IPS-11a (cell line): ENCODE measurements at regions not wholly inside any gene's neighbourhood (a gene's known extent, or its start where the extent isn't known, plus 50 kb on each side); places are given as distances from the start of the nearest gene placed in this dataset.
"Not testable (repeated sequence)": the region's sequence is repeated elsewhere in the genome, so short reads cannot be mapped to it uniquely, and the experiment has no call there.

Experiments used
- H3K4me3 ChIP-seq: one replicate; pipeline ENCODE4 v1.5.1; 2013; ENCODE audit warnings: low read depth, low read length, control low read depth

GRCh38 chr20:29031262-29031982 lies 2226.0 kb upstream of the DEFB115 start:
- not testable (repeated sequence) for H3K4me3 ChIP-seq

GRCh38 chr20:29044239-29044638 lies 2213.2 kb upstream of the DEFB115 start:
- not testable (repeated sequence) for H3K4me3 ChIP-seq

GRCh38 chr20:29050008-29050606 lies 2207.4 kb upstream of the DEFB115 start:
- not testable (repeated sequence) for H3K4me3 ChIP-seq

GRCh38 chr20:29057866-29058484 lies 2199.5 kb upstream of the DEFB115 start:
- not testable (repeated sequence) for H3K4me3 ChIP-seq

GRCh38 chr20:29062451-29062850 lies 2195.0 kb upstream of the DEFB115 start:
- not testable (repeated sequence) for H3K4me3 ChIP-seq

DNA sequence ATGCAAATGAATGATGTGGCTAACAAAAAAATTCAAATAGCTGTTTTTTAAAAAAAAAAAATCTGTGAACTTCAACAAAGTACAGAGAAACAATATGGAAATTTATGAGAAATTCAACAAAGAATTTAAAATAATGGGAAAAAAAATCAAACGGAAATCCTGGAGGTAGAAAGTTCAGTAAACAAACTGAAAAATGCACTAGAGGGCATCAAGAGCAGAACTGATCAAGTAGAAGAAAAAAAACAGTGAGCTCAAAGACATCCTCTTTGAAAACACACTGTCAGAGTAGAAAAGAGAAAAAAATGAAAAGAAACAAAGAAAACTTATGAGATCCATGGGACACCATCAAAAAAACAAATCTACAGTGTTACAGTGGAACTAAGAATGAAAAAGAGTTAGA lies 2191.1 kb upstream of the DEFB115 start:
- not testable (repeated sequence) for H3K4me3 ChIP-seq

DNA sequence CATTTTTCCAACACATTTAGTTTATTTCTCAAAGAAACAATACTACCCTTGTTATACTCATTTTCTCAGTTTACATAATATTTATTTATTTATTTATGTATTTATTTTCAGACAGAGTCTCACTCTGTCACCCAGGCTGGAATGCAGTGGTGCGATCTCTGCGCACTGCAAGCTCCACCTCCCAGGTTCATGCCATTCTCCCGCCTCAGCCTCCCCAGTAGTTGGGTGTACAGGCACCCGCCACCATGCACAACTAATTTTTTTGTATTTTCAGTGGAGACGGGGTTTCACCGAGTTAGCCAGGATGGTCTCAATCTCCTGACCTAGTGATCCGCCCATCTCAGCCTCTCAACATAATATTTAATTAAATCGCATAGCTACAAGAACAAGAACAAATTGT lies 2183.8 kb upstream of the DEFB115 start:
- H3K4me3 ChIP-seq, result not testable (repeated sequence)

GRCh38 chr20:29079769-29080690 lies 2177.4 kb upstream of the DEFB115 start:
- H3K4me3 ChIP-seq, result peak overlapping the region; percentile 40

- H3K4me3 ChIP-seq, result not testable (repeated sequence)
Measured at GRCh38 chr20:29081712-29082111, 2175.8 kb upstream of the DEFB115 start.

DNA sequence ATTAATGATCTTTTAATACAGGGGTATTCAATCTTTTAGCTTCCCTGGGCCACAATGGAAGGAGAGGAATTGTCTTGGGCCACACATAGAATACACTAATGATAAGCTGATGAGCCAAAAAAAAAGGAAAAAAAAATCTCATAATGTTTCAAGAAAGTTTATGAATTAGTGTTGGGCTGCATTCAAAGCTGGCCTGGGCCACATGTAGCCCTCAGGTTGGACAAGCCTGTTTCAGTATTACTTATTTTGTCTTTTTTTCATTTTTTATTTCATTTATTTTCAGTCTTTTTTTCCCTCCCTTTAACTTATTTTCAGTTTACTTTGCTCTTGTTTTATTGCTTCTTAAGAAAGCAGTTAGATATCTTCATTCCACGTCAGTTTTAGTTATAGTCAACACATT lies 2171.8 kb upstream of the DEFB115 start:
- H3K4me3 ChIP-seq, result no peak overlapping the region

GRCh38 chr20:29086145-29086718 lies 2171.2 kb upstream of the DEFB115 start:
- H3K4me3 ChIP-seq, result not testable (repeated sequence)

- H3K4me3 ChIP-seq, result no peak overlapping the region
Measured at GRCh38 chr20:29086938-29087337, 2170.5 kb upstream of the DEFB115 start.

GRCh38 chr20:29087887-29088286 lies 2169.6 kb upstream of the DEFB115 start:
- not testable (repeated sequence) for H3K4me3 ChIP-seq

DNA sequence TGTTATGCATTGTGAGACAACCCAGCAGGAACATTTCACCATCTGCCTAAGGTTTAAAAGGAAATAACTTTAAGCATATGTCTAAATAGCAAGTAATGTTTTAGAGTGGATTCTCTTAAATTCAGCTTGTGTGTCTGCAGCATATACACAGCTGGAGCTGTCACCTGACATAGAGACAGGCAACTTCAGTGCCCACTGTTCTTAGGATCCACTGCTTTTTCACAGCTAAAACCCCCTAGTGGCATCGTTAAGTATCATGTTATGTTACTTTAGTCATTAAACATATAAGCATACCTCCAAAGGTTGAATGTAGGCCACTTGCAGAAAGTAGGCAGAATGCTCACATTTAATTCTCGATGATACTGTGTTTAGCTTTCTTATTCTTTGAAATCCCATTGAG lies 2169.0 kb upstream of the DEFB115 start:
- H3K4me3 ChIP-seq, result not testable (repeated sequence)

GRCh38 chr20:29089409-29089808 lies 2168.1 kb upstream of the DEFB115 start:
- not testable (repeated sequence) for H3K4me3 ChIP-seq

GRCh38 chr20:29093958-29094357 lies 2163.5 kb upstream of the DEFB115 start:
- not testable (repeated sequence) for H3K4me3 ChIP-seq

DNA sequence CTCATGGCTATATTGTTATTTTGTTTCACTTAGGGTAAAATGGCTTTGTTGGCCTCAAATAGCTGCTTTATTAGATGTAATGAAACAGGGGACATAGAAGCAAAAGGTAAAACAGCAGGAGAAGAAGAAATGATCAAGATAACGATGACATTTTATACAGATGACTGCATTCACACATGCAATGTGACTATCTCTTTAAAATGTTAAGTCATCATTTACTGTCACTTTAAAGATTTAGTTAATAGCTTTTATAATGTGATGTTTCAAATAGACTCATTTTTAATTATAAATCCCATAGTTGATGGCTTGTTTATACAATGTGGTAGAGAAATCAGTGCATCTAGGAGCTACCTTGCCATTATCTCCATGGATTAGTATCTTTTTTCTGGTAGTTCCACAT lies 2160.8 kb upstream of the DEFB115 start:
- H3K4me3 ChIP-seq, result not testable (repeated sequence)

GRCh38 chr20:29107884-29108283 lies 2149.6 kb upstream of the DEFB115 start:
- H3K4me3 ChIP-seq, result not testable (repeated sequence)

- not testable (repeated sequence) for H3K4me3 ChIP-seq
Measured at GRCh38 chr20:29109386-29109785, 2148.1 kb upstream of the DEFB115 start.

DNA sequence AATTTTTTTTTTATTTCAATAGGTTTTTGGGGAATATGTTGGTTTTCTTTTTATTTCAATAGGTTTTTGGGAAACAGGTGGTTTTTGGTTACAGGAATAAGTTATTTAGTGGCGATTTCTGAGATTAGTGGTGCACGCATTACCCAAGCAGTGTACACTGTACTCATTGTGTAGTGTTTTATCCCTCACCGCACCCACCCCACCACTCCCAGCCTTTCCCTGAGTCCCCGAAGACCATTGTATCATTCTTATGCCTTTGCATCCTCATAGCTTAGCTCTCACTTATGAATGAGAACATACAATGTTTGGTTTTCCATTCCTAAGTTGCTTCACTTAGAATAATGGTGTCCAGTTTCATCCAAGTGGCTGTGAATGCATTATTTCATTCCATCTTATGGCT lies 2142.4 kb upstream of the DEFB115 start:
- H3K4me3 ChIP-seq, result not testable (repeated sequence)

- H3K4me3 ChIP-seq, result no peak overlapping the region
Measured at GRCh38 chr20:29119141-29119540, 2138.3 kb upstream of the DEFB115 start.
